Fibroblast of lung (primary cell): ENCODE measurements at regions not wholly inside any gene's neighbourhood (a gene's known extent, or its start where the extent isn't known, plus 50 kb on each side); places are given as distances from the start of the nearest gene placed in this dataset.

ENCODE experiments used
- DNase-seq, 2 donors: peaks; one replicate each; pipeline versions ENCODE4 v3.0.0 to v3.0.0-alpha.2; 2010; ENCODE audit warnings: low read depth in 2 of 2
- H2AFZ ChIP-seq: 2 replicates; pipeline ENCODE4 v1.5.1; 2012; ENCODE audit warnings: low read length, control low read depth, inconsistent platforms
- H3K27ac ChIP-seq: 2 replicates; pipeline ENCODE4 v1.5.1; 2011; ENCODE audit warnings: low read length, control low read depth; ENCODE audit not compliant: insufficient read depth
- H3K27me3 ChIP-seq: 2 replicates; pipeline ENCODE4 v1.5.1; 2011; ENCODE audit warnings: mild to moderate bottlenecking, low read length; ENCODE audit not compliant: control insufficient read depth, insufficient read depth
- H3K36me3 ChIP-seq: 2 replicates; pipeline ENCODE4 v1.5.1; 2011; ENCODE audit warnings: low read length; ENCODE audit not compliant: control insufficient read depth, insufficient read depth
- H3K4me1 ChIP-seq: 2 replicates; pipeline ENCODE4 v1.5.1; 2011; ENCODE audit warnings: low read length; ENCODE audit not compliant: control insufficient read depth, insufficient read depth; ENCODE audit errors: extremely low read depth
- H3K4me2 ChIP-seq: 2 replicates; pipeline ENCODE4 v1.5.1; 2011; ENCODE audit warnings: low read length, control low read depth; ENCODE audit not compliant: insufficient read depth; ENCODE audit errors: extremely low read depth
- H3K4me3 ChIP-seq, 4 experiments: fragments of 200-600 bp in 1 of 4; sonication (generic) in 1 of 4; replicated peaks in 1 of 4; 2 replicates each; pipeline ENCODE4 v1.5.1; 2011 to 2016; ENCODE audit warnings: low read length in 4 of 4, low read depth in 3 of 4, mild to moderate bottlenecking in 3 of 4, control low read depth in 2 of 4, inconsistent platforms in 1 of 4, mixed read lengths in 1 of 4; ENCODE audit not compliant: insufficient read depth in 1 of 4; ENCODE audit errors: control extremely low read depth in 1 of 4
- H3K79me2 ChIP-seq: 2 replicates; pipeline ENCODE4 v1.5.1; 2012; ENCODE audit warnings: mild to moderate bottlenecking, low read length, inconsistent platforms; ENCODE audit not compliant: control insufficient read depth, insufficient read depth
- H3K9ac ChIP-seq: 2 replicates; pipeline ENCODE4 v1.5.1; 2011; ENCODE audit warnings: mild to moderate bottlenecking, low read length, control low read depth; ENCODE audit not compliant: insufficient read depth
- H3K9me3 ChIP-seq: 2 replicates; pipeline ENCODE4 v1.5.1; 2012; ENCODE audit warnings: low read depth, low read length; ENCODE audit not compliant: control insufficient read depth, insufficient read depth
- H4K20me1 ChIP-seq: 2 replicates; pipeline ENCODE4 v1.5.1; 2011; ENCODE audit warnings: low read length; ENCODE audit not compliant: control insufficient read depth, insufficient read depth; ENCODE audit errors: extremely low read depth
- CTCF ChIP-seq, 2 donors: IDR thresholded peaks in 1 of 2; conservative IDR thresholded peaks in 1 of 2; 1 replicate in 1 of 2; 2 replicates in 1 of 2; pipeline ENCODE4 v1.5.1; 2011 to 2012; ENCODE audit warnings: low read length in 2 of 2, control low read depth in 1 of 2, inconsistent platforms in 1 of 2, low read depth in 1 of 2, mild to moderate bottlenecking in 1 of 2
- EZH2 ChIP-seq: IDR thresholded peaks from 2 replicates; pipeline ENCODE4 v1.5.1; 2012; ENCODE audit warnings: low read length, control low read depth, mild to moderate bottlenecking; ENCODE audit errors: missing control alignments

GRCh38 chr3:72445827-72446217 is 402.4 kb downstream of the SHQ1 start:
- no peak overlapping the region for H3K27ac ChIP-seq
- no peak for DNase-seq
- TF ChIP-seq CTCF (conservative IDR thresholded peaks at IDR 0.05 in 1 of 2, IDR thresholded peaks at IDR 0.05 in 1 of 2; ENCODE audit: low read depth in 1 of 2, low read length in 2 of 2), result no peak
- no peak for TF ChIP-seq EZH2
- H3K79me2 ChIP-seq, result peaks cover 50% of the 10 kb centered on the region
- H3K4me2 ChIP-seq, result peak overlapping the region; percentile 83
- H3K4me1 ChIP-seq, result no peaks in the 10 kb centered on the region
- H3K9ac ChIP-seq, result peak overlapping the region; percentile 10
- no peaks in the 10 kb centered on the region for H3K27me3 ChIP-seq
- no peaks in the 10 kb centered on the region for H3K36me3 ChIP-seq
- no peak overlapping the region for H2AFZ ChIP-seq
- peak overlapping the region; percentile 52 to 92 (median 80) for H3K4me3 ChIP-seq
- no peaks in the 10 kb centered on the region for H3K9me3 ChIP-seq
- peaks cover 2% of the 10 kb centered on the region for H4K20me1 ChIP-seq

DNA sequence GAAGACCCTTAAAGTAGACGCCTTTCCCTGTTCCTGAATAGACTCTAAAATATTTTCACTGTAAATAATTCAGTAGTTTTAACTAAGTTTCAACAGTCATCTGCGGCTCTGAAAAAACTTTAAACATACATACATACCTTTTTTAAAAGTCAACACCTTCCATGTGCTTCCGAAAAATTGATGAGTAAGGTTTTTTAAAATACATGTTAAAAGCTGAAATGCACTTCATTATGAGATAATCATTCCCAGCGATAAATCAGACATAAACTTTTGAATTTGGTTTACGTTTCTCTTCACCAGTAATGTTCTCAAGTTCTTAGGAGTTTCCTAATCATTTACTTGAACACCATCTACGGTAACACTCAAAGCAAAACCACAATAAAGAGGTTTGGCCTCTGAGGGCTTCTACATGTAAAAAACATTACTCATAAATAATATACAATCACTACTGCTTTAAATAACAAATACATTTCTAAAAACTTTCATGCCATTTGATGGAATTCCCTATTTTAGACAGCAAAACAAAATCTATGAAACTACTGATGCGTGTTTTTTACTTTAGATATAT is 403.5 kb downstream of the SHQ1 start:
- H3K36me3 ChIP-seq, result peaks cover under 1% of the 10 kb centered on the region
- H3K27me3 ChIP-seq, result no peaks in the 10 kb centered on the region
- TF ChIP-seq CTCF (conservative IDR thresholded peaks at IDR 0.05 in 1 of 2, IDR thresholded peaks at IDR 0.05 in 1 of 2; ENCODE audit: low read depth in 1 of 2, low read length in 2 of 2) (no peak), EZH2 (no peak)
- H3K4me3 ChIP-seq, result peak overlapping the region in 2 of 4 experiments; percentile 85 to 92
- H3K9ac ChIP-seq, result no peak overlapping the region
- H3K4me1 ChIP-seq, result no peaks in the 10 kb centered on the region
- peaks cover 55% of the 10 kb centered on the region for H3K79me2 ChIP-seq
- no peak overlapping the region for H3K27ac ChIP-seq
- peak overlapping the region; percentile 0 for H3K4me2 ChIP-seq
- H3K9me3 ChIP-seq, result no peaks in the 10 kb centered on the region
- H4K20me1 ChIP-seq, result peaks cover 2% of the 10 kb centered on the region
- H2AFZ ChIP-seq, result no peak overlapping the region
- DNase-seq, result peak; percentile 37 to 47

GRCh38 chr3:72442759-72443158 is 405.5 kb downstream of the SHQ1 start:
- Histone ChIP-seq H3K9ac (no peak overlapping the region), H3K4me3 (no peak overlapping the region), H4K20me1 (peaks cover 2% of the 10 kb centered on the region), H3K4me1 (no peaks in the 10 kb centered on the region), H3K79me2 (peaks cover 58% of the 10 kb centered on the region), H2AFZ (no peak overlapping the region), H3K27me3 (no peaks in the 10 kb centered on the region), H3K36me3 (peaks cover 1% of the 10 kb centered on the region), H3K4me2 (no peak overlapping the region), H3K9me3 (no peaks in the 10 kb centered on the region), H3K27ac (no peak overlapping the region)
- TF ChIP-seq CTCF (conservative IDR thresholded peaks at IDR 0.05 in 1 of 2, IDR thresholded peaks at IDR 0.05 in 1 of 2; ENCODE audit: low read depth in 1 of 2, low read length in 2 of 2), result no peak
- no peak for TF ChIP-seq EZH2
- no peak for DNase-seq
